ENCODE measurements at regions not wholly inside any gene's neighbourhood (a gene's known extent, or its start where the extent isn't known, plus 50 kb on each side); places are given as distances from the start of the nearest gene placed in this dataset.

- no peak for DNase-seq (ENCODE audit: low read depth)
These were observed 473.3 kb upstream of the PSMD7 start for GRCh38 chr16:73823205-73823849.

GRCh38 chr16:73817526-73818324 is 478.9 kb upstream of the PSMD7 start:
- DNase-seq (ENCODE audit: low read depth): no peak

- no peak for DNase-seq (ENCODE audit: low read depth)
These were observed 483.1 kb upstream of the PSMD7 start for GRCh38 chr16:73813527-73813926.

- DNase-seq (ENCODE audit: low read depth): no peak
These were observed 492.2 kb upstream of the PSMD7 start for GRCh38 chr16:73804456-73804855.

- DNase-seq (ENCODE audit: low read depth): no peak
These were observed 498.1 kb upstream of the PSMD7 start for GRCh38 chr16:73798471-73798870.

GRCh38 chr16:73797115-73797514 is 499.5 kb upstream of the PSMD7 start:
- DNase-seq (ENCODE audit: low read depth): no peak

- no peak for DNase-seq (ENCODE audit: low read depth)
These were observed 500.4 kb upstream of the PSMD7 start for GRCh38 chr16:73796241-73796640.

- DNase-seq (ENCODE audit: low read depth): no peak
These were observed 501.6 kb upstream of the PSMD7 start for GRCh38 chr16:73794994-73795393.

- DNase-seq (ENCODE audit: low read depth): no peak
These were observed 502.7 kb upstream of the PSMD7 start for GRCh38 chr16:73793871-73794437.

GRCh38 chr16:73793260-73793659 is 503.4 kb upstream of the PSMD7 start:
- no peak for DNase-seq (ENCODE audit: low read depth)

- DNase-seq (ENCODE audit: low read depth): no peak
These were observed 504.2 kb upstream of the PSMD7 start for GRCh38 chr16:73792199-73793020.

- DNase-seq (ENCODE audit: low read depth): no peak
These were observed 515.3 kb upstream of the PSMD7 start for GRCh38 chr16:73781297-73781696.

GRCh38 chr16:73778887-73779286 is 517.7 kb upstream of the PSMD7 start:
- DNase-seq (ENCODE audit: low read depth): no peak

GRCh38 chr16:73775841-73776388 is 520.7 kb upstream of the PSMD7 start:
- no peak for DNase-seq (ENCODE audit: low read depth)

- no peak for DNase-seq (ENCODE audit: low read depth)
These were observed 525.2 kb upstream of the PSMD7 start for GRCh38 chr16:73771196-73772064.

GRCh38 chr16:73768786-73769203 is 527.8 kb upstream of the PSMD7 start:
- no peak for DNase-seq (ENCODE audit: low read depth)

- DNase-seq (ENCODE audit: low read depth): no peak
These were observed 532.3 kb upstream of the PSMD7 start for GRCh38 chr16:73764321-73764720.

- DNase-seq (ENCODE audit: low read depth): no peak
These were observed 540.1 kb upstream of the PSMD7 start for GRCh38 chr16:73756289-73757178.

GRCh38 chr16:73753931-73754330 is 542.7 kb upstream of the PSMD7 start:
- no peak for DNase-seq (ENCODE audit: low read depth)

- DNase-seq (ENCODE audit: low read depth): no peak
These were observed 546.0 kb upstream of the PSMD7 start for GRCh38 chr16:73750639-73751038.
